ENCODE measurements at regions not wholly inside any gene's neighbourhood (a gene's known extent, or its start where the extent isn't known, plus 50 kb on each side); places are given as distances from the start of the nearest gene placed in this dataset.
"Not testable (repeated sequence)": the region's sequence is repeated elsewhere in the genome, so short reads cannot be mapped to it uniquely, and the experiment has no call there.

GRCh38 chr2:87252046-87252445 lies 230.4 kb upstream of the PLGLB1 start:
- BruUV-seq (replicated peaks); POLR2A ChIA-PET; H3K4me2 ChIP-seq (ENCODE audit: low read length); H3K27me3 ChIP-seq (ENCODE audit: insufficient read depth, low read length); intact Hi-C loops (cut with micrococcal nuclease); ATAC-seq; H3K9me2 ChIP-seq (ENCODE audit: insufficient read depth); CTCF ChIA-PET; H3K36me3 ChIP-seq (ENCODE audit: control insufficient read depth in 1 of 2, insufficient read depth in 2 of 2, low read length in 2 of 2); DNase-seq (ENCODE audit: low read depth, low spot score); H3K9ac ChIP-seq (ENCODE audit: low read length); H3K79me2 ChIP-seq (ENCODE audit: insufficient read depth, low read length); H4K20me1 ChIP-seq (ENCODE audit: insufficient read depth); H3K27ac ChIP-seq (ENCODE audit: low read depth, low read length); H3K4me1 ChIP-seq (ENCODE audit: control insufficient read depth in 1 of 2, insufficient read depth in 2 of 2, low read length in 2 of 2); H2AFZ ChIP-seq (ENCODE audit: low read depth, low read length, poor library complexity, severe bottlenecking); H3K9me3 ChIP-seq (ENCODE audit: control insufficient read depth in 1 of 2, insufficient read depth in 1 of 2, low read depth in 1 of 2, low read length in 2 of 2); H3K4me3 ChIP-seq (replicated peaks in 1 of 2; ENCODE audit: low read depth in 1 of 2, low read length in 2 of 2); RAD21 ChIA-PET (ENCODE audit: low non-redundant PET in 1 of 2, low total read pairs in 2 of 2, uncharacterized antibody in 2 of 2, unreplicated experiment in 2 of 2): not testable (repeated sequence)

DNA sequence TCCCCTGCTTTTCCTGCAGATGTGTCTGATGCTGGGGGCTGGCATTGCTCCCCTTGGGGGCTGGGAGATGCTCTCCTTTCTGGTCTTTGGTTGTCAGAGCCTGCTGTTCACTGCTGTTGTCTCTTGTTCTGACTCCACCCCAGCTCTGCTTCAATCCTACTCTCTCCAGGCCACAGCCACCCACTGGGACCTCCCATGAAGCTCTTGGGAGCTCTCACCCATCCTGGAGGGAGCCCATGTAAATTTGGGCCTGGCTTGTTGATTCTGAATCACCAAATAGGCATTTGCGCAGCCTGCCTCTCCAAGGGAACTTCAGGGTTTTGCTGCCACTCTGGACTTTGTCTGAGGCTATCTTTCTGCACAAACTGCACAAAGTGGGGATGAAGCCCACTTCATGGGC lies 232.9 kb upstream of the PLGLB1 start:
- H3K4me2 ChIP-seq (ENCODE audit: low read length); H3K4me1 ChIP-seq (ENCODE audit: control insufficient read depth in 1 of 2, insufficient read depth in 2 of 2, low read length in 2 of 2); ATAC-seq; RAD21 ChIA-PET (ENCODE audit: low non-redundant PET in 1 of 2, low total read pairs in 2 of 2, uncharacterized antibody in 2 of 2, unreplicated experiment in 2 of 2); intact Hi-C loops (cut with micrococcal nuclease); DNase-seq (ENCODE audit: low read depth, low spot score); H3K9ac ChIP-seq (ENCODE audit: low read length); H3K79me2 ChIP-seq (ENCODE audit: insufficient read depth, low read length); H3K9me3 ChIP-seq (ENCODE audit: control insufficient read depth in 1 of 2, insufficient read depth in 1 of 2, low read depth in 1 of 2, low read length in 2 of 2); H3K27ac ChIP-seq (ENCODE audit: low read depth, low read length); H4K20me1 ChIP-seq (ENCODE audit: insufficient read depth); POLR2A ChIA-PET; H3K36me3 ChIP-seq (ENCODE audit: control insufficient read depth in 1 of 2, insufficient read depth in 2 of 2, low read length in 2 of 2); H3K27me3 ChIP-seq (ENCODE audit: insufficient read depth, low read length); BruUV-seq (replicated peaks); H2AFZ ChIP-seq (ENCODE audit: low read depth, low read length, poor library complexity, severe bottlenecking); H3K4me3 ChIP-seq (replicated peaks in 1 of 2; ENCODE audit: low read depth in 1 of 2, low read length in 2 of 2); H3K9me2 ChIP-seq (ENCODE audit: insufficient read depth); CTCF ChIA-PET: not testable (repeated sequence)

GRCh38 chr2:87255410-87255809 lies 233.8 kb upstream of the PLGLB1 start:
- RAD21 ChIA-PET (ENCODE audit: low non-redundant PET in 1 of 2, low total read pairs in 2 of 2, uncharacterized antibody in 2 of 2, unreplicated experiment in 2 of 2); H4K20me1 ChIP-seq (ENCODE audit: insufficient read depth); CTCF ChIA-PET; H3K79me2 ChIP-seq (ENCODE audit: insufficient read depth, low read length); H3K27me3 ChIP-seq (ENCODE audit: insufficient read depth, low read length); POLR2A ChIA-PET; H3K4me2 ChIP-seq (ENCODE audit: low read length); H2AFZ ChIP-seq (ENCODE audit: low read depth, low read length, poor library complexity, severe bottlenecking); H3K36me3 ChIP-seq (ENCODE audit: control insufficient read depth in 1 of 2, insufficient read depth in 2 of 2, low read length in 2 of 2); BruUV-seq (replicated peaks); H3K9ac ChIP-seq (ENCODE audit: low read length); H3K9me2 ChIP-seq (ENCODE audit: insufficient read depth); H3K4me3 ChIP-seq (replicated peaks in 1 of 2; ENCODE audit: low read depth in 1 of 2, low read length in 2 of 2); H3K27ac ChIP-seq (ENCODE audit: low read depth, low read length); DNase-seq (ENCODE audit: low read depth, low spot score); H3K4me1 ChIP-seq (ENCODE audit: control insufficient read depth in 1 of 2, insufficient read depth in 2 of 2, low read length in 2 of 2); H3K9me3 ChIP-seq (ENCODE audit: control insufficient read depth in 1 of 2, insufficient read depth in 1 of 2, low read depth in 1 of 2, low read length in 2 of 2); intact Hi-C loops (cut with micrococcal nuclease); ATAC-seq: not testable (repeated sequence)

- RAD21 ChIA-PET (ENCODE audit: low non-redundant PET in 1 of 2, low total read pairs in 2 of 2, uncharacterized antibody in 2 of 2, unreplicated experiment in 2 of 2); H3K4me3 ChIP-seq (replicated peaks in 1 of 2; ENCODE audit: low read depth in 1 of 2, low read length in 2 of 2); H2AFZ ChIP-seq (ENCODE audit: low read depth, low read length, poor library complexity, severe bottlenecking); CTCF ChIA-PET; H4K20me1 ChIP-seq (ENCODE audit: insufficient read depth); ATAC-seq; H3K27me3 ChIP-seq (ENCODE audit: insufficient read depth, low read length); H3K4me1 ChIP-seq (ENCODE audit: control insufficient read depth in 1 of 2, insufficient read depth in 2 of 2, low read length in 2 of 2); DNase-seq (ENCODE audit: low read depth, low spot score); H3K9me3 ChIP-seq (ENCODE audit: control insufficient read depth in 1 of 2, insufficient read depth in 1 of 2, low read depth in 1 of 2, low read length in 2 of 2); H3K36me3 ChIP-seq (ENCODE audit: control insufficient read depth in 1 of 2, insufficient read depth in 2 of 2, low read length in 2 of 2); H3K9ac ChIP-seq (ENCODE audit: low read length); BruUV-seq (replicated peaks); H3K27ac ChIP-seq (ENCODE audit: low read depth, low read length); intact Hi-C loops (cut with micrococcal nuclease); H3K79me2 ChIP-seq (ENCODE audit: insufficient read depth, low read length); H3K4me2 ChIP-seq (ENCODE audit: low read length); H3K9me2 ChIP-seq (ENCODE audit: insufficient read depth); POLR2A ChIA-PET: not testable (repeated sequence)
Measured at GRCh38 chr2:87258887-87259286, 237.2 kb upstream of the PLGLB1 start.

- POLR2A ChIA-PET; H3K27me3 ChIP-seq (ENCODE audit: insufficient read depth, low read length); CTCF ChIA-PET; H4K20me1 ChIP-seq (ENCODE audit: insufficient read depth); H3K4me2 ChIP-seq (ENCODE audit: low read length); H2AFZ ChIP-seq (ENCODE audit: low read depth, low read length, poor library complexity, severe bottlenecking); DNase-seq (ENCODE audit: low read depth, low spot score); BruUV-seq (replicated peaks); intact Hi-C loops (cut with micrococcal nuclease); H3K9ac ChIP-seq (ENCODE audit: low read length); H3K4me1 ChIP-seq (ENCODE audit: control insufficient read depth in 1 of 2, insufficient read depth in 2 of 2, low read length in 2 of 2); H3K9me3 ChIP-seq (ENCODE audit: control insufficient read depth in 1 of 2, insufficient read depth in 1 of 2, low read depth in 1 of 2, low read length in 2 of 2); H3K9me2 ChIP-seq (ENCODE audit: insufficient read depth); H3K36me3 ChIP-seq (ENCODE audit: control insufficient read depth in 1 of 2, insufficient read depth in 2 of 2, low read length in 2 of 2); H3K27ac ChIP-seq (ENCODE audit: low read depth, low read length); H3K79me2 ChIP-seq (ENCODE audit: insufficient read depth, low read length); RAD21 ChIA-PET (ENCODE audit: low non-redundant PET in 1 of 2, low total read pairs in 2 of 2, uncharacterized antibody in 2 of 2, unreplicated experiment in 2 of 2); ATAC-seq; H3K4me3 ChIP-seq (replicated peaks in 1 of 2; ENCODE audit: low read depth in 1 of 2, low read length in 2 of 2): not testable (repeated sequence)
Measured at GRCh38 chr2:87262184-87262702, 240.6 kb upstream of the PLGLB1 start.
